HepG2 (cell line): ENCODE measurements at regions not wholly inside any gene's neighbourhood (a gene's known extent, or its start where the extent isn't known, plus 50 kb on each side); places are given as distances from the start of the nearest gene placed in this dataset.

Source experiments
- ATAC-seq: fragments of 200-7000 bp; cut with Tn5 transposase; 3 replicates; pipeline ENCODE4 v1.9.1; 2020; ENCODE audit warnings: mild to moderate bottlenecking, moderate library complexity
- BruUV-seq: library from RNA; stranded (reverse); fragments of 400-500 nt; replicated peaks from 2 replicates; lab custom pipeline; 2021; lab: Mats Ljungman, UMichigan
- CTCF ChIA-PET: fragments of 300-600 bp; formaldehyde crosslinking; extraction: SDS; loops from one replicate; lab custom pipeline; 2021; ENCODE audit warnings: low total read pairs, inconsistent platforms, low intra/inter-chr PET ratio; lab: Yijun Ruan, JAX
- POLR2A ChIA-PET: fragments of 350-600 bp; sonication (Branson Sonifier 250); formaldehyde crosslinking; loops from one replicate; lab custom pipeline; 2020; ENCODE audit warnings: antibody characterized with exemption, inconsistent platforms; lab: Yijun Ruan, JAX
- DNase-seq: peaks from one replicate; pipeline ENCODE4 v3.0.0-alpha.2; 2015; ENCODE audit warnings: low spot score
- FAIRE-seq: peaks from 3 replicates; lab custom pipeline; 2011; peaks lifted over from hg19 to GRCh38; lab: Jason Lieb, UNC
- H2AFZ ChIP-seq: one replicate; pipeline ENCODE4 v1.6.1; 2011; ENCODE audit warnings: low read length, inconsistent platforms
- H3K27ac ChIP-seq: fragments of 300-600 bp; 3 replicates; pipeline ENCODE4 v1.8.0; 2011; ENCODE audit warnings: mixed run types, mild to moderate bottlenecking, mixed read lengths, low read length, inconsistent platforms; ENCODE audit not compliant: insufficient read depth; ENCODE audit errors: extremely low read length
- H3K27me3 ChIP-seq, 2 experiments: fragments of 200-600 bp in 1 of 2; 2 replicates in 1 of 2; 3 replicates in 1 of 2; pipeline versions ENCODE4 v1.6.0 to v1.8.0; 2011; ENCODE audit warnings: low read length in 2 of 2, mild to moderate bottlenecking in 2 of 2, moderate library complexity in 2 of 2, inconsistent platforms in 1 of 2; ENCODE audit not compliant: insufficient read depth in 2 of 2, control insufficient read depth in 1 of 2
- H3K36me3 ChIP-seq, 2 experiments: fragments of 200-600 bp in 1 of 2; replicated peaks in 1 of 2; 2 replicates in 1 of 2; 3 replicates in 1 of 2; pipeline versions ENCODE4 v1.5.1 to v1.8.0; 2011; ENCODE audit warnings: low read length in 2 of 2, inconsistent platforms in 1 of 2; ENCODE audit not compliant: insufficient read depth in 2 of 2, control insufficient read depth in 1 of 2
- H3K4me1 ChIP-seq: 2 replicates; pipeline ENCODE4 v1.5.1; 2012; ENCODE audit warnings: low read length, inconsistent platforms; ENCODE audit not compliant: insufficient read depth
- H3K4me2 ChIP-seq: 2 replicates; pipeline ENCODE4 v1.6.0; 2011; ENCODE audit warnings: low read depth, low read length, inconsistent platforms
- H3K4me3 ChIP-seq, 3 experiments: fragments of 200-600 bp in 1 of 3; sonication (generic), shearing (Covaris generic) in 1 of 3; replicated peaks in 1 of 3; 2 replicates each; pipeline ENCODE4 v1.5.1; 2011 to 2016; ENCODE audit warnings: low read length in 3 of 3, inconsistent platforms in 2 of 3, low read depth in 2 of 3, mild to moderate bottlenecking in 2 of 3, control low read depth in 1 of 3, mixed read lengths in 1 of 3; ENCODE audit not compliant: insufficient read depth in 1 of 3
- H3K79me2 ChIP-seq: one replicate; pipeline ENCODE4 v1.6.1; 2011; ENCODE audit warnings: low read length, inconsistent platforms; ENCODE audit not compliant: insufficient read depth
- H3K9ac ChIP-seq: 2 replicates; pipeline ENCODE4 v1.6.0; 2011; ENCODE audit warnings: mild to moderate bottlenecking, low read depth, low read length, inconsistent platforms; ENCODE audit not compliant: insufficient read depth
- H3K9me3 ChIP-seq: 2 replicates; pipeline ENCODE4 v1.5.1; 2012; ENCODE audit warnings: mild to moderate bottlenecking, low read length
- H4K20me1 ChIP-seq: 2 replicates; pipeline ENCODE4 v1.6.0; 2011; ENCODE audit warnings: inconsistent platforms, mild to moderate bottlenecking, low read length, moderate library complexity; ENCODE audit not compliant: insufficient read depth
- CTCF ChIP-seq: sonication (generic); formaldehyde crosslinking; IDR thresholded peaks from 2 replicates; pipeline ENCODE4 v1.5.0; 2020; ENCODE audit warnings: mild to moderate bottlenecking, missing genetic modification reagents, moderate library complexity
- HDAC6 ChIP-seq: fragments of 200-600 bp; sonication (generic); IDR thresholded peaks from 2 replicates; pipeline ENCODE4 v1.7.0; 2017; ENCODE audit warnings: mild to moderate bottlenecking, antibody characterized with exemption, low read length, low read depth
- HOXD1 ChIP-seq: sonication (generic); formaldehyde crosslinking; IDR thresholded peaks from 2 replicates; pipeline ENCODE4 v1.5.0; 2020; ENCODE audit warnings: missing genetic modification reagents
- PATZ1 ChIP-seq: sonication (generic); formaldehyde crosslinking; IDR thresholded peaks from 2 replicates; pipeline ENCODE4 v1.4.0; 2020; ENCODE audit warnings: missing genetic modification reagents
- PCBP1 ChIP-seq: fragments of 200-400 bp; formaldehyde crosslinking; IDR thresholded peaks from 2 replicates; pipeline ENCODE4 v1.6.1; 2017; ENCODE audit warnings: mild to moderate bottlenecking, low read depth, low read length, borderline replicate concordance
- SOX6 ChIP-seq, 2 experiments: fragments of 450-650 bp in 1 of 2; sonication (generic) in 1 of 2; formaldehyde crosslinking in 1 of 2; IDR thresholded peaks; 2 replicates each; pipeline versions ENCODE4 v1.4.0 to v1.6.1; 2017 to 2020; ENCODE audit warnings: antibody characterized with exemption in 1 of 2, mild to moderate bottlenecking in 1 of 2, missing genetic modification reagents in 1 of 2
- THAP11 ChIP-seq: IDR thresholded peaks from 2 replicates; pipeline ENCODE4 v1.6.1; 2016; ENCODE audit warnings: missing biosample characterization, missing genetic modification reagents
- ZBTB49 ChIP-seq: sonication (generic); formaldehyde crosslinking; IDR thresholded peaks from 2 replicates; pipeline ENCODE4 v1.4.0; 2020; ENCODE audit warnings: missing genetic modification reagents, borderline replicate concordance
- ZNF20 ChIP-seq: sonication (generic); formaldehyde crosslinking; IDR thresholded peaks from 2 replicates; pipeline ENCODE4 v1.4.0; 2020; ENCODE audit warnings: mild to moderate bottlenecking, moderate library complexity, missing genetic modification reagents
- ZNF34 ChIP-seq: sonication (generic); formaldehyde crosslinking; IDR thresholded peaks from 2 replicates; pipeline ENCODE4 v1.4.0; 2020; ENCODE audit warnings: mild to moderate bottlenecking, missing genetic modification reagents, borderline replicate concordance
- ZNF441 ChIP-seq: sonication (generic); formaldehyde crosslinking; IDR thresholded peaks from 2 replicates; pipeline ENCODE4 v1.7.0; 2021; ENCODE audit warnings: missing genetic modification reagents, borderline replicate concordance
- ZNF619 ChIP-seq: sonication (generic); formaldehyde crosslinking; IDR thresholded peaks from 2 replicates; pipeline ENCODE4 v1.4.0; 2020; ENCODE audit warnings: mild to moderate bottlenecking, missing genetic modification reagents
- ZNF644 ChIP-seq: IDR thresholded peaks from 2 replicates; pipeline ENCODE4 v1.6.1; 2016; ENCODE audit warnings: low read depth
- WGBS: methylation state at CpG from one replicate; pipeline ENCODE4 v1.1.6; 2017; ENCODE audit warnings: low lambda C conversion rate; 5-methylcytosine and 5-hydroxymethylcytosine counted together
- in situ Hi-C: cut with HindIII; loops from 2 replicates; pipeline ENCODE4 v1.10.0; 2017; ENCODE audit warnings: low pct_unique_long_range_greater_than_20kb; ENCODE audit not compliant: extremely low pct_ligation_motif_present
- intact Hi-C: fragments of 100-400 bp; cut with micrococcal nuclease; formaldehyde crosslinking; loops from one replicate; pipeline ENCODE4 v1.10.0; 2022; ENCODE audit not compliant: unreplicated experiment

GRCh38 chr3:20256144-20256543, 70.1 kb upstream of the SGO1 start (continued):
- no peak for TF ChIP-seq PATZ1 (CRISPR knock-in tag)

- Histone ChIP-seq H3K27ac (no peak overlapping the region), H3K36me3 (no peaks in the 10 kb centered on the region), H3K4me3 (no peak overlapping the region), H3K79me2 (no peaks in the 10 kb centered on the region), H3K4me1 (no peaks in the 10 kb centered on the region), H3K4me2 (no peak overlapping the region), H3K27me3 (no peaks in the 10 kb centered on the region), H3K9me3 (0 out of 2 replicates have a peak, but pooled peaks cover 4% of the 10 kb centered on the region), H3K9ac (no peak overlapping the region), H4K20me1 (no peaks in the 10 kb centered on the region), H2AFZ (no peak overlapping the region)
- TF ChIP-seq PCBP1: no peak
- no peak for TF ChIP-seq ZNF619 (CRISPR knock-in tag)
- no peak for TF ChIP-seq HDAC6
- no peak for TF ChIP-seq THAP11
- TF ChIP-seq SOX6 (IDR thresholded peaks at IDR 0.05): no peak
- no peak for TF ChIP-seq SOX6 (CRISPR knock-in tag; IDR thresholded peaks at IDR 0.05)
- TF ChIP-seq ZBTB49: no peak
- TF ChIP-seq HOXD1 (CRISPR knock-in tag): no peak
- no peak for TF ChIP-seq ZNF441 (CRISPR knock-in tag)
- no peak for TF ChIP-seq ZNF644
- TF ChIP-seq CTCF (CRISPR knock-in tag): no peak
- no peak for TF ChIP-seq ZNF34 (CRISPR knock-in tag)
- TF ChIP-seq ZNF20 (CRISPR knock-in tag): no peak
- BruUV-seq: no TSS peak
- ATAC-seq: no peak
- intact Hi-C loops: no loop called here
- no peak for DNase-seq
- ChIA-PET POLR2A (no interaction called here), CTCF (no interaction called here)
- in situ Hi-C loops: no loop called here
- 24% methylated on average over 4 of the region's 18 CpGs for whole genome bisulfite sequencing
- no peak for FAIRE-seq
Measured at GRCh38 chr3:20254268-20255117, 68.5 kb upstream of the SGO1 start.
